Liver (tissue), 3 donors: ENCODE measurements at regions not wholly inside any gene's neighbourhood (a gene's known extent, or its start where the extent isn't known, plus 50 kb on each side); places are given as distances from the start of the nearest gene placed in this dataset.

Source experiments
- RXRA ChIP-seq, 2 donors: IDR thresholded peaks; 2 replicates each; pipeline ENCODE4 v1.6.1; 2017 to 2018; ENCODE audit warnings: antibody characterized with exemption in 2 of 2, mild to moderate bottlenecking in 1 of 2
- SP1 ChIP-seq: IDR thresholded peaks from 2 replicates; pipeline ENCODE4 v1.6.1; 2018; ENCODE audit warnings: antibody characterized with exemption, mild to moderate bottlenecking
- TF ChIP-seq, protein P1 (sequence below): fragments of 150-350 bp; IDR thresholded peaks from 2 replicates; pipeline ENCODE4 v1.5.1; 2017; ENCODE audit warnings: improper control_type of control experiment, low read depth, low read length; ENCODE audit not compliant: missing input control
- donor health status: healthy.
- donor health status: healthy.

GRCh38 chr11:37896016-37896415 is 1298.0 kb upstream of the RAG2 start:
- TF ChIP-seq, protein P1, sequence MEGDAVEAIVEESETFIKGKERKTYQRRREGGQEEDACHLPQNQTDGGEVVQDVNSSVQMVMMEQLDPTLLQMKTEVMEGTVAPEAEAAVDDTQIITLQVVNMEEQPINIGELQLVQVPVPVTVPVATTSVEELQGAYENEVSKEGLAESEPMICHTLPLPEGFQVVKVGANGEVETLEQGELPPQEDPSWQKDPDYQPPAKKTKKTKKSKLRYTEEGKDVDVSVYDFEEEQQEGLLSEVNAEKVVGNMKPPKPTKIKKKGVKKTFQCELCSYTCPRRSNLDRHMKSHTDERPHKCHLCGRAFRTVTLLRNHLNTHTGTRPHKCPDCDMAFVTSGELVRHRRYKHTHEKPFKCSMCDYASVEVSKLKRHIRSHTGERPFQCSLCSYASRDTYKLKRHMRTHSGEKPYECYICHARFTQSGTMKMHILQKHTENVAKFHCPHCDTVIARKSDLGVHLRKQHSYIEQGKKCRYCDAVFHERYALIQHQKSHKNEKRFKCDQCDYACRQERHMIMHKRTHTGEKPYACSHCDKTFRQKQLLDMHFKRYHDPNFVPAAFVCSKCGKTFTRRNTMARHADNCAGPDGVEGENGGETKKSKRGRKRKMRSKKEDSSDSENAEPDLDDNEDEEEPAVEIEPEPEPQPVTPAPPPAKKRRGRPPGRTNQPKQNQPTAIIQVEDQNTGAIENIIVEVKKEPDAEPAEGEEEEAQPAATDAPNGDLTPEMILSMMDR = no peak
- TF ChIP-seq SP1 (no peak), RXRA (IDR thresholded peaks at IDR 0.05) (no peak)
